ENCODE measurements at regions not wholly inside any gene's neighbourhood (a gene's known extent, or its start where the extent isn't known, plus 50 kb on each side); places are given as distances from the start of the nearest gene placed in this dataset.

DNA sequence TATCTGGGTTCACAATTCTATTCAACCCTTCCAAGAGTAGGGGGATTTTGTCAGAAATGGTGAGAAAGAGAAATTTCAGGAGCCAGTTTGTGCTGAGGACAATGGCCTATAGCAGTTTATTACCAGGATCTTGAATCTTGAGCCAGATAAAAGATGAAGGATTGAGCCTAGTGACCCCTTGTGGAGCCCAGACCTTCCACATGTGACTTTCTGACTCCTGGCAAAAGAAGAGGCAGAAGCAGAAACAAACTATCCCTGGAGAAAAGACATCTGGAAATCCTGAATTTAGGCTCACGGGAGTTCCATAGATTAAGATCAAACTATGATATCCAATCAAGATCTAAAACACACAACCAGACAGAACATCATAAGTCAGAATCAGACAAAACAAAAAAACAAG lies 60.9 kb upstream of the CHRM2 start:
- no peak overlapping the region for H3K27ac Mint-ChIP-seq
- no peaks in the 10 kb centered on the region for H3K36me3 Mint-ChIP-seq
- no peak overlapping the region for H3K4me3 Mint-ChIP-seq
- H3K9me3 Mint-ChIP-seq = peaks cover 4% of the 10 kb centered on the region
- no peak for DNase-seq
- no peaks in the 10 kb centered on the region for H3K4me1 Mint-ChIP-seq
- POLR2A ChIA-PET = no interaction called here
- H3K27me3 Mint-ChIP-seq = no peaks in the 10 kb centered on the region
- no peak for ATAC-seq (ENCODE audit: low read depth)

DNA sequence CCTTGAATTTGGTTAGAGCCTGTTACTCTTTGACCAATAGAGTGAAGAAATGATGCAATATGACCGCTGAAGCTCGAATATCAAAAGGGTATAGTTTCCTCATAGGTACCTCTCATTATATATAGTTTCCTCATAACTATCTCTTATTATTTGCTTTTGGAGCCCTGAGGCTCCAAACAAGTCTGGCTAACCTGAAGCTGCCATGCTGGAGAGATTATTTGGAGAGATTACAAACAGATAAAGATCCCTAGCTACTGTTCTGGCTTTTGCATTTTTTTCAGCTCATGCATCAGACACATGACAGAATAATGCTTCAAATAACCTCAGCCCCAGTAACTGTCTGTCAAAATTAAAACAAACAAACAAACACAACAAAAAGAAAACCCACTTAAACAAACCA lies 65.4 kb upstream of the CHRM2 start:
- no peak overlapping the region for H3K27ac Mint-ChIP-seq
- no peaks in the 10 kb centered on the region for H3K27me3 Mint-ChIP-seq
- H3K9me3 Mint-ChIP-seq = peaks cover 2% of the 10 kb centered on the region
- ATAC-seq (ENCODE audit: low read depth) (no peak), DNase-seq (no peak)
- POLR2A ChIA-PET = no interaction called here
- H3K4me1 Mint-ChIP-seq = no peaks in the 10 kb centered on the region
- no peaks in the 10 kb centered on the region for H3K36me3 Mint-ChIP-seq
- H3K4me3 Mint-ChIP-seq = no peak overlapping the region

DNA sequence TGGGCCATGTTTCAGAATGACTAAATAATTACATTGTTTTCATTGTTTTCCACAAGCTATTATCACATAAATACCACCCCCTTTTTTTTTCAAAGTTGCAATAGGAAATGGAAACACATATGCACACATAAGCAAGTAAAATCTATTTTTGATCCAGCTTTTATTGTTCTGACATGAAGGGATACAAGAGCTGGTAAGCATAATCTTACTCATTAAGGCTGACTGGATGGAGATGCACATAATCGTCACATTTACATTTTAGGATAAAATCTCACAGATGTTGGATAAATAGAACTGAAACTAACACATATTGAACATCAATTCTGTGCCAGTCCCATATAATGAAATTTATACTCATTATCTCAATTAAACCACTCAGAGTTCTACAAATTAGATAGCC lies 84.5 kb upstream of the CHRM2 start:
- DNase-seq = no peak
- H3K36me3 Mint-ChIP-seq = no peaks in the 10 kb centered on the region
- no peaks in the 10 kb centered on the region for H3K27me3 Mint-ChIP-seq
- H3K9me3 Mint-ChIP-seq = no peaks in the 10 kb centered on the region
- POLR2A ChIA-PET = no interaction called here
- H3K4me3 Mint-ChIP-seq = no peak overlapping the region
- H3K27ac Mint-ChIP-seq = no peak overlapping the region
- H3K4me1 Mint-ChIP-seq = no peaks in the 10 kb centered on the region
- ATAC-seq (ENCODE audit: low read depth) = no peak

GRCh38 chr7:136741941-136742340 lies 126.5 kb upstream of the CHRM2 start:
- ATAC-seq (ENCODE audit: low read depth) (no peak), DNase-seq (no peak)
- Mint-ChIP-seq H3K4me1 (no peaks in the 10 kb centered on the region), H3K4me3 (no peak overlapping the region), H3K27ac (no peak overlapping the region), H3K36me3 (no peaks in the 10 kb centered on the region), H3K9me3 (peaks cover 10% of the 10 kb centered on the region), H3K27me3 (no peaks in the 10 kb centered on the region)
- POLR2A ChIA-PET = no interaction called here

DNA sequence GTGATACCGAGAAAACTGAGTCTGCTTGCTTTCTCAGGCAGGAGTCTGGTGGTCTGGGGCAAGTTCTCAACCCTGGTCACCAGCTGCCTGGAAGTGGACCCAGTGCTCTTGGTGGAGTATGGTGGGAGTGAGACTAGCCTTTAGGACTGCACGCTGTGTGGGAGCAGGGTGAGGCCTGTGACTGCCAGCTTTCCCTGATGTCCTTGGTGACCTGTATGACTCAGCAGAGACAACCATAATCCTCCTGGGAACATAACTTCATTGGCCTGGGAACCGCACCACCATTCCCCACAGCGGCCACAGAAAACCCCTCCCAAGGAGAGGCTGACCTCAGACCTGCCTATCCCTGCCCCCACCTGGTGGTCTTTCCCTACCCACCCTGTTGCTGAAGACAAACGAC lies 139.5 kb upstream of the CHRM2 start:
- no peak overlapping the region for H3K4me3 Mint-ChIP-seq
- peaks cover 16% of the 10 kb centered on the region for H3K9me3 Mint-ChIP-seq

DNA sequence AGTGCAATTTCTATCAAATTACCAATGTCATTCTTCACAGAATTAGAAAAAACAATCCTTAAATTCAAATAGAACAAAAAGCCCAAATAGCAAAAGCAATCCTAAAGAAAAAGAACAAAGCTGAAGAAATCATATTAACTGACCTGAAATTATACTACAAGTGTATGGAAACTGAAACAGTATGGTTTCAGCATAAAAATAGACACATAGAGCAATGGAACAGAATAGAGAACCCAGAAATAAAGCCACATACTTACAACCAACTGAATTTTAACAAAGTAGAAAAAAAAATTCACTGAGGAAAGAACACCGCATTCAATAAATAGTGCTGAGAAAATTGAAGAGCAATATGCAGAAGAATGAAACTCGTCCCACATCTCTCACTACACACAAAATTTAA lies 142.0 kb upstream of the CHRM2 start:
- POLR2A ChIA-PET = no interaction called here
- no peak for DNase-seq
- H3K36me3 Mint-ChIP-seq = no peaks in the 10 kb centered on the region

More for the DNA sequence above, 139.5 kb upstream of the CHRM2 start:
- Mint-ChIP-seq H3K36me3 (no peaks in the 10 kb centered on the region), H3K4me1 (no peaks in the 10 kb centered on the region), H3K27ac (no peak overlapping the region), H3K27me3 (no peaks in the 10 kb centered on the region)
- ATAC-seq (ENCODE audit: low read depth) (no peak), DNase-seq (no peak)
- POLR2A ChIA-PET = no interaction called here

DNA sequence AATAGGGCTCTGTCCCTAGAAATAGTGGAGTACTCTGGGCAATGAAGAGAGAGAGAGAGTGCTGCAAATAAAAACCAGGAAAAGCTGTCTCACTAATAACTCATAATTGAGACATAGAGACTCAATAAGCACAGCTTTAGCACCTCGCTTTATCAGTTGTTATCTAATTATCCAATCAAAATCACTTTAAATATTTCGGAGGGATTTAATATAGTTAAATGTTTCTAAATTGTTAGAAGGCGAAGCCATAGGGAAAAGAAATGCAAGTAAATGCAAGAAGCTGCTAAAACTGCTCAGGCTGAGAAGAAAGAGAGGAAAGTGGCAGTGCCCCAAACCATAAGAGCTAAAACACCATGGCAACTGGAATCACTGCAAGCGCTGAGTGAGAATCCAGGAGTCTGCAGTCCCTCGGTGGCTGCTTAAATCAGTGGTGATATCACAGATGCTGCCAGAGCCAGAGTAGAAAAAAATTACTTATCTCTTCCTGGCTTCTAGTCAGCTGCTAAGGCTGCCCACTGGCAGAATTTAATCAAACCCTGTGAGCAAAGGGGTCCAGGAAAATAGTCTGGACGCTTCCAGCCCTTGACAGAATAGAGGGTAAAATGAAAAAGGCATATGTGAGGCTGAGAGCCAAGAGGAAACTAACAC lies 150.4 kb upstream of the CHRM2 start:
- H3K4me1 Mint-ChIP-seq = no peaks in the 10 kb centered on the region
- no peak overlapping the region for H3K27ac Mint-ChIP-seq
- DNase-seq (no peak), ATAC-seq (ENCODE audit: low read depth) (no peak)
- H3K9me3 Mint-ChIP-seq = peaks cover 8% of the 10 kb centered on the region
- POLR2A ChIA-PET = no interaction called here
- no peaks in the 10 kb centered on the region for H3K27me3 Mint-ChIP-seq
- no peak overlapping the region for H3K4me3 Mint-ChIP-seq
- no peaks in the 10 kb centered on the region for H3K36me3 Mint-ChIP-seq

More for the DNA sequence above, 142.0 kb upstream of the CHRM2 start:
- peaks cover 11% of the 10 kb centered on the region for H3K9me3 Mint-ChIP-seq
- no peaks in the 10 kb centered on the region for H3K27me3 Mint-ChIP-seq
- no peak overlapping the region for H3K4me3 Mint-ChIP-seq
- H3K4me1 Mint-ChIP-seq = no peaks in the 10 kb centered on the region
- ATAC-seq (ENCODE audit: low read depth) = no peak
- no peak overlapping the region for H3K27ac Mint-ChIP-seq

DNA sequence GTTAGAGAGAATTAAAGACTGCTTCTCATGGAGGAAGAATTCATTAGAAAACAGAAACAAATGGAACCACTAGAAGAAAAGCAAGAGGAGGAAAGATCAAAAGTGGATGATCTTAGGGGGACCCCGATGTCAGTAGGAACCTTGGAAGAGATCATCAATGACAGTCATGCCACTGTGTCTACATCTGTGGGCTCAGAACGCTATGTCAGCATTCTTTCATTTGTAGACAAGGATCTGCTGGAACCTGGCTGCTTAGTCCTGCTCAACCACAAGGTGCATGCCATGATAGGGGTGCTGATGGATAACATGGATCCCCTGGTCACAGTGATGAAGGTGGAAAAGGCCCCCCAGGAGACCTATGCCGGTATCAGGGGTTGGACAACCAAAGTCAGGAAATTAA lies 154.4 kb upstream of the CHRM2 start:
- Mint-ChIP-seq H3K9me3 (peaks cover 7% of the 10 kb centered on the region), H3K36me3 (no peaks in the 10 kb centered on the region), H3K27me3 (no peaks in the 10 kb centered on the region), H3K27ac (no peak overlapping the region), H3K4me1 (no peaks in the 10 kb centered on the region), H3K4me3 (no peak overlapping the region)
- no peak for DNase-seq
- ATAC-seq (ENCODE audit: low read depth) = no peak
- POLR2A ChIA-PET = no interaction called here

DNA sequence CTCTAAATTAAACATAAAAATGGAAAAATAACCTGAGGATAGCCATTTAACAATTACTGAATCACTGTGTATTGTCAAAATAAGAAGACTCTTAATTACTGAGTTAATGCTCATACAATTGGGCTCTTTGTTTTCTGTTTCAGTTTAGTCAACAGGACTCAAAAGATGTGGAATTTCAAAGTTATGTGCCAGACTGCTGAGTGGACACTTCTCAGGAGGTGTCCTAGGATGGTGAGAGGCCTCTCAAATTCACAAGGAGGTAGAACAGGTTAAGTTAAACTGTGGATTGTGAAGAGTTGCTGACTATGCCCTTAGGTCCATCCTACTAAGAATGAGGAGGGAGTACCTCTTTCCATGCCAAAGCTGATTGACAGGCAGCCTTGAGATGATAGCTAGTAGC lies 157.7 kb upstream of the CHRM2 start:
- Mint-ChIP-seq H3K9me3 (peaks cover 4% of the 10 kb centered on the region), H3K27me3 (no peaks in the 10 kb centered on the region), H3K27ac (no peak overlapping the region), H3K36me3 (no peaks in the 10 kb centered on the region), H3K4me1 (no peaks in the 10 kb centered on the region), H3K4me3 (no peak overlapping the region)
- POLR2A ChIA-PET = no interaction called here
- DNase-seq (no peak), ATAC-seq (ENCODE audit: low read depth) (no peak)

GRCh38 chr7:136709876-136710275 lies 158.6 kb upstream of the CHRM2 start:
- H3K27ac Mint-ChIP-seq = no peak overlapping the region
- H3K4me1 Mint-ChIP-seq = no peaks in the 10 kb centered on the region
- DNase-seq (no peak), ATAC-seq (ENCODE audit: low read depth) (no peak)
- H3K27me3 Mint-ChIP-seq = no peaks in the 10 kb centered on the region
- H3K9me3 Mint-ChIP-seq = peaks cover 4% of the 10 kb centered on the region
- POLR2A ChIA-PET = no interaction called here
- no peak overlapping the region for H3K4me3 Mint-ChIP-seq
- H3K36me3 Mint-ChIP-seq = no peaks in the 10 kb centered on the region

DNA sequence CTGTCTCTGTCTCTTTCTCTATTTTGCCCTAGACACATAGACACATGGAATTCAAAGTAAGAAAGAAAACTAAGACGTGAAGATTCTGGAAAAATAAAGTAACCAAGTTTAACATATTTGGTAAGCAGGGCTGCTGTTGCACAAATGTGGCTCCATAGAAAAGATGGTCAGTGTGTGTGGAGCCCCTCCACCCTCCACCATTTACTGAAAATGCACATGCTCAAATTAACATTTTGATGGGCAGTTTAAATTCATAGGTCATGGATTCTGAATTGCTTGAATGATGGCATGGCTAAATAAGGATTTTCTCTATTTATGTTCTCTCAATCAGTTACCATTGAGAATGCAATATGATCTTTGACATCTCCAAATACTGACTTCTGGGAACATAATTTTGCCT lies 165.5 kb upstream of the CHRM2 start:
- H3K4me3 Mint-ChIP-seq = no peak overlapping the region
- POLR2A ChIA-PET = no interaction called here

DNA sequence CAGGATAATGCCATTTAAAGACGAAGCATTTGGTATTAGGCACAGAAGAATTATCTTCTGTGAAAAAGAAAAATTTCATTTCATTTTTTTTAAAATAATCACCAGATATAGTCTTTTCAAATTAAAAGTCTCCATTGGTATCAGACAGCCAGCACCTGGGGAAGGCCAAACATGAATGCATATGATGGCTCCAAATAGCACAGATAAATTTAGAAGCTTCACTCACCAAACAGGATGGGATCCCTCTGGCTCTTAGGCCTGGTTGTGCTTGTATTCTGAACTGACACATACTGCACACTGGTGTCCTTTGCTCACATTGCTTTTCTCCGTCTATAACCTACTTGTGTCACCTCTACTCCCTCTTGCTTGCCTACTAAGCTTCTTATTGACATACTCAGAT lies 169.5 kb upstream of the CHRM2 start:
- POLR2A ChIA-PET = no interaction called here
- Mint-ChIP-seq H3K9me3 (no peaks in the 10 kb centered on the region), H3K4me1 (no peaks in the 10 kb centered on the region), H3K36me3 (no peaks in the 10 kb centered on the region), H3K4me3 (no peak overlapping the region), H3K27ac (no peak overlapping the region), H3K27me3 (no peaks in the 10 kb centered on the region)
- DNase-seq (no peak), ATAC-seq (ENCODE audit: low read depth) (no peak)

More for the DNA sequence above, 165.5 kb upstream of the CHRM2 start:
- no peak for ATAC-seq (ENCODE audit: low read depth)
- H3K9me3 Mint-ChIP-seq = no peaks in the 10 kb centered on the region
- no peaks in the 10 kb centered on the region for H3K36me3 Mint-ChIP-seq
- no peaks in the 10 kb centered on the region for H3K4me1 Mint-ChIP-seq
- no peaks in the 10 kb centered on the region for H3K27me3 Mint-ChIP-seq
- no peak for DNase-seq
- no peak overlapping the region for H3K27ac Mint-ChIP-seq

GRCh38 chr7:136698231-136698630 lies 170.2 kb upstream of the CHRM2 start:
- H3K4me1 Mint-ChIP-seq = no peaks in the 10 kb centered on the region
- no peak overlapping the region for H3K4me3 Mint-ChIP-seq
- no peak overlapping the region for H3K27ac Mint-ChIP-seq
- H3K36me3 Mint-ChIP-seq = no peaks in the 10 kb centered on the region
- no peaks in the 10 kb centered on the region for H3K27me3 Mint-ChIP-seq
- POLR2A ChIA-PET = no interaction called here
- no peak for ATAC-seq (ENCODE audit: low read depth)
- no peaks in the 10 kb centered on the region for H3K9me3 Mint-ChIP-seq
- no peak for DNase-seq

DNA sequence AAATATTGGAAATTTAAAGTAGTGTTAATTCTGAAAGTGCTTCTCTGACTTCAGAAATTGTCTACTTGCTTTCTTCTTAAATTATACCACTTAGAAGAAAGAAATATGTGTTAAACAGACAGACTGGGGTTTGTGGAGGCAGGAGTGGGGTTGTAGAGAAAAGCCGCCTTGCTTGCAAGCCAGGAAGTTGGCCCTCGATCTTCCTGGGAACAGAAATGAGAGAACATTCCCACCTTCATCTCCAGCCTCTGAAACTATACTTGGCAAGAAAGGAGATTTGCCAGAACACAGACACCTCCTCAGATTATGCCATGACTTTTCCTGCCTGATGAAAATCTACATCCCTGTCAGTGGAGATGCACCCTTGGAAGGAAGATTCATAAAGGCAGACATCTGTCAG lies 171.2 kb upstream of the CHRM2 start:
- Mint-ChIP-seq H3K27ac (no peak overlapping the region), H3K27me3 (no peaks in the 10 kb centered on the region), H3K4me1 (no peaks in the 10 kb centered on the region), H3K4me3 (no peak overlapping the region), H3K9me3 (no peaks in the 10 kb centered on the region), H3K36me3 (no peaks in the 10 kb centered on the region)
- ATAC-seq (ENCODE audit: low read depth) = no peak
- DNase-seq = no peak
- POLR2A ChIA-PET = no interaction called here

All from activated naive CD8-positive, alpha-beta T cell treated with anti-CD3 and anti-CD28 coated beads, Interleukin-2, amount 10 ng/mL, durations not matched to agents 7 days and 5 days (primary cell).